HepG2 (cell line): ENCODE measurements at regions not wholly inside any gene's neighbourhood (a gene's known extent, or its start where the extent isn't known, plus 50 kb on each side); places are given as distances from the start of the nearest gene placed in this dataset.

ENCODE experiments used
- ATAC-seq: fragments of 200-7000 bp; cut with Tn5 transposase; 3 replicates; pipeline ENCODE4 v1.9.1; 2020; ENCODE audit warnings: mild to moderate bottlenecking, moderate library complexity
- BruUV-seq: library from RNA; stranded (reverse); fragments of 400-500 nt; replicated peaks from 2 replicates; lab custom pipeline; 2021; lab: Mats Ljungman, UMichigan
- CTCF ChIA-PET: fragments of 300-600 bp; formaldehyde crosslinking; extraction: SDS; loops from one replicate; lab custom pipeline; 2021; ENCODE audit warnings: low total read pairs, inconsistent platforms, low intra/inter-chr PET ratio; lab: Yijun Ruan, JAX
- POLR2A ChIA-PET: fragments of 350-600 bp; sonication (Branson Sonifier 250); formaldehyde crosslinking; loops from one replicate; lab custom pipeline; 2020; ENCODE audit warnings: antibody characterized with exemption, inconsistent platforms; lab: Yijun Ruan, JAX
- DNase-seq: peaks from one replicate; pipeline ENCODE4 v3.0.0-alpha.2; 2015; ENCODE audit warnings: low spot score
- FAIRE-seq: peaks from 3 replicates; lab custom pipeline; 2011; peaks lifted over from hg19 to GRCh38; lab: Jason Lieb, UNC
- H2AFZ ChIP-seq: one replicate; pipeline ENCODE4 v1.6.1; 2011; ENCODE audit warnings: low read length, inconsistent platforms
- H3K27ac ChIP-seq: fragments of 300-600 bp; 3 replicates; pipeline ENCODE4 v1.8.0; 2011; ENCODE audit warnings: mixed run types, mild to moderate bottlenecking, mixed read lengths, low read length, inconsistent platforms; ENCODE audit not compliant: insufficient read depth; ENCODE audit errors: extremely low read length
- H3K27me3 ChIP-seq, 2 experiments: fragments of 200-600 bp in 1 of 2; 2 replicates in 1 of 2; 3 replicates in 1 of 2; pipeline versions ENCODE4 v1.6.0 to v1.8.0; 2011; ENCODE audit warnings: low read length in 2 of 2, mild to moderate bottlenecking in 2 of 2, moderate library complexity in 2 of 2, inconsistent platforms in 1 of 2; ENCODE audit not compliant: insufficient read depth in 2 of 2, control insufficient read depth in 1 of 2
- H3K36me3 ChIP-seq, 2 experiments: fragments of 200-600 bp in 1 of 2; replicated peaks in 1 of 2; 2 replicates in 1 of 2; 3 replicates in 1 of 2; pipeline versions ENCODE4 v1.5.1 to v1.8.0; 2011; ENCODE audit warnings: low read length in 2 of 2, inconsistent platforms in 1 of 2; ENCODE audit not compliant: insufficient read depth in 2 of 2, control insufficient read depth in 1 of 2
- H3K4me1 ChIP-seq: 2 replicates; pipeline ENCODE4 v1.5.1; 2012; ENCODE audit warnings: low read length, inconsistent platforms; ENCODE audit not compliant: insufficient read depth
- H3K4me2 ChIP-seq: 2 replicates; pipeline ENCODE4 v1.6.0; 2011; ENCODE audit warnings: low read depth, low read length, inconsistent platforms
- H3K4me3 ChIP-seq, 3 experiments: fragments of 200-600 bp in 1 of 3; sonication (generic), shearing (Covaris generic) in 1 of 3; replicated peaks in 1 of 3; 2 replicates each; pipeline ENCODE4 v1.5.1; 2011 to 2016; ENCODE audit warnings: low read length in 3 of 3, inconsistent platforms in 2 of 3, low read depth in 2 of 3, mild to moderate bottlenecking in 2 of 3, control low read depth in 1 of 3, mixed read lengths in 1 of 3; ENCODE audit not compliant: insufficient read depth in 1 of 3
- H3K79me2 ChIP-seq: one replicate; pipeline ENCODE4 v1.6.1; 2011; ENCODE audit warnings: low read length, inconsistent platforms; ENCODE audit not compliant: insufficient read depth
- H3K9ac ChIP-seq: 2 replicates; pipeline ENCODE4 v1.6.0; 2011; ENCODE audit warnings: mild to moderate bottlenecking, low read depth, low read length, inconsistent platforms; ENCODE audit not compliant: insufficient read depth
- H3K9me3 ChIP-seq: 2 replicates; pipeline ENCODE4 v1.5.1; 2012; ENCODE audit warnings: mild to moderate bottlenecking, low read length
- H4K20me1 ChIP-seq: 2 replicates; pipeline ENCODE4 v1.6.0; 2011; ENCODE audit warnings: inconsistent platforms, mild to moderate bottlenecking, low read length, moderate library complexity; ENCODE audit not compliant: insufficient read depth
- FOXC1 ChIP-seq: sonication (generic); formaldehyde crosslinking; IDR thresholded peaks from 2 replicates; pipeline ENCODE4 v1.8.0; 2022; ENCODE audit warnings: mild to moderate bottlenecking, missing genetic modification reagents, borderline replicate concordance
- HOXA3 ChIP-seq: sonication (generic); formaldehyde crosslinking; IDR thresholded peaks from 2 replicates; pipeline ENCODE4 v1.5.0; 2020; ENCODE audit warnings: missing genetic modification reagents
- KDM4B ChIP-seq: sonication (generic); formaldehyde crosslinking; IDR thresholded peaks from 2 replicates; pipeline ENCODE4 v1.4.0; 2020; ENCODE audit warnings: missing genetic modification reagents
- MAFF ChIP-seq: IDR thresholded peaks from 2 replicates; pipeline ENCODE4 v1.6.1; 2011; ENCODE audit warnings: low read depth, low read length, improper control_type of control experiment
- MAFK ChIP-seq, 2 experiments: IDR thresholded peaks in 1 of 2; conservative IDR thresholded peaks in 1 of 2; 2 replicates each; pipeline ENCODE4 v1.6.1; 2011; ENCODE audit warnings: improper control_type of control experiment in 2 of 2, low read length in 2 of 2
- MED8 ChIP-seq: sonication (generic); formaldehyde crosslinking; IDR thresholded peaks from 2 replicates; pipeline ENCODE4 v1.8.1; 2023; ENCODE audit warnings: mild to moderate bottlenecking, missing genetic modification reagents; ENCODE audit not compliant: insufficient replicate concordance
- MTA3 ChIP-seq: sonication (generic); formaldehyde crosslinking; IDR thresholded peaks from 2 replicates; pipeline ENCODE4 v1.4.0; 2020; ENCODE audit warnings: missing genetic modification reagents
- NFE2L2 ChIP-seq: fragments of 150-350 bp; IDR thresholded peaks from 2 replicates; pipeline ENCODE4 v1.6.1; 2014; ENCODE audit warnings: low read length
- SMC3 ChIP-seq: IDR thresholded peaks from 2 replicates; pipeline ENCODE4 v1.6.1; 2011; ENCODE audit warnings: low read length, improper control_type of control experiment
- SNAPC5 ChIP-seq: sonication (generic); formaldehyde crosslinking; IDR thresholded peaks from 2 replicates; pipeline ENCODE4 v1.8.1; 2023; ENCODE audit warnings: mild to moderate bottlenecking, missing genetic modification reagents, borderline replicate concordance
- ZNF282 ChIP-seq: fragments of 450-650 bp; IDR thresholded peaks from 2 replicates; pipeline ENCODE4 v1.6.1; 2018; ENCODE audit not compliant: partially characterized antibody
- ZNF564 ChIP-seq: sonication (generic); formaldehyde crosslinking; IDR thresholded peaks from 2 replicates; pipeline ENCODE4 v1.8.1; 2023; ENCODE audit warnings: mild to moderate bottlenecking, missing genetic modification reagents
- WGBS: methylation state at CpG from one replicate; pipeline ENCODE4 v1.1.6; 2017; ENCODE audit warnings: low lambda C conversion rate; 5-methylcytosine and 5-hydroxymethylcytosine counted together
- in situ Hi-C: cut with HindIII; loops from 2 replicates; pipeline ENCODE4 v1.10.0; 2017; ENCODE audit warnings: low pct_unique_long_range_greater_than_20kb; ENCODE audit not compliant: extremely low pct_ligation_motif_present
- intact Hi-C: fragments of 100-400 bp; cut with micrococcal nuclease; formaldehyde crosslinking; loops from one replicate; pipeline ENCODE4 v1.10.0; 2022; ENCODE audit not compliant: unreplicated experiment

DNA sequence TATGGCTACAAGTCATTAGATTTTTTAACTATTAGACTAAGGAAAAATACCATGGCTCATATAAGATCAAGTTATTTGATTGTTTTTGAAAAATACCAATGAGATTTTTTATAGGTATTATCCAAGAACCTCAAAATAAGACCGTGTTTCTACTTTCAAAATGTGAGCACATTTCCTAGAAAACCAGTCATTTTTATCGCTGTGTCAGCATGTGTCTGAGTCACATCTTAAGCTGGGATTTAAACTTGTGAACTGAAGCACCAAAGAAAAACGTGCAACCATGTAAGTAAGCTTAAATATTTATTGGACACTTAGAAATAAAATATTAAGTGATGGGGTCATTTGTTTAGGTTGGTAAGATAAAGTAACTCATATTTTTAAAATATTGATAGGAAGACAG, 1676.0 kb upstream of the NUDT12 start:
- no peak for TF ChIP-seq KDM4B (CRISPR knock-in tag)
- no peak for TF ChIP-seq NFE2L2
- TF ChIP-seq MAFK (conservative IDR thresholded peaks at IDR 0.05 in 1 of 2, IDR thresholded peaks at IDR 0.05 in 1 of 2; ENCODE audit: low read length in 2 of 2) = peak; percentile 82 to 92
- no peak for TF ChIP-seq MTA3
- TF ChIP-seq SMC3 = no peak
- TF ChIP-seq MED8 (CRISPR knock-in tag) = no peak
- no peak for TF ChIP-seq FOXC1
- no peak for TF ChIP-seq SNAPC5 (CRISPR knock-in tag)
- TF ChIP-seq HOXA3 (CRISPR knock-in tag) = no peak
- no peak for TF ChIP-seq ZNF564 (CRISPR knock-in tag)
- TF ChIP-seq MAFF = peak; percentile 84
- TF ChIP-seq ZNF282 = no peak
- TF ChIP-seq, all 625 proteins: peak for 2
- CTCF ChIA-PET = no interaction called here
- 16% methylated on average over 3 of the region's 3 CpGs for WGBS
- in situ Hi-C loops (no loop called here), intact Hi-C loops (no loop called here)
- Histone ChIP-seq H2AFZ (no peak overlapping the region), H3K9me3 (no peaks in the 10 kb centered on the region), H3K4me3 (no peak overlapping the region), H3K9ac (no peak overlapping the region), H3K79me2 (no peaks in the 10 kb centered on the region), H3K36me3 (no peaks in the 10 kb centered on the region), H3K4me2 (no peak overlapping the region), H4K20me1 (no peaks in the 10 kb centered on the region), H3K27me3 (no peaks in the 10 kb centered on the region), H3K27ac (no peak overlapping the region), H3K4me1 (no peaks in the 10 kb centered on the region)
- POLR2A ChIA-PET = no interaction called here
- FAIRE-seq = no peak
- ATAC-seq = no peak
- DNase-seq = no peak
- BruUV-seq = no TSS peak
